ENCODE measurements at regions not wholly inside any gene's neighbourhood (a gene's known extent, or its start where the extent isn't known, plus 50 kb on each side); places are given as distances from the start of the nearest gene placed in this dataset.
"Not testable (repeated sequence)": the region's sequence is repeated elsewhere in the genome, so short reads cannot be mapped to it uniquely, and the experiment has no call there.

GRCh38 chr2:85969367-85969766, 80.6 kb upstream of the ST3GAL5 start:
- Mint-ChIP-seq H3K9me3 (peaks cover 48% of the 10 kb centered on the region), H3K27me3 (ENCODE audit: low read depth) (peaks cover 14% of the 10 kb centered on the region), H3K36me3 (peaks cover 16% of the 10 kb centered on the region)
- ATAC-seq; H3K27ac Mint-ChIP-seq; H3K4me1 Mint-ChIP-seq; CTCF ChIA-PET; POLR2A ChIA-PET; H3K4me3 Mint-ChIP-seq; DNase-seq (ENCODE audit: low spot score): not testable (repeated sequence)

GRCh38 chr2:85965770-85966169, 77.0 kb upstream of the ST3GAL5 start:
- Mint-ChIP-seq H3K27me3 (ENCODE audit: low read depth) (peaks cover 10% of the 10 kb centered on the region), H3K9me3 (peaks cover 50% of the 10 kb centered on the region), H3K36me3 (peaks cover 30% of the 10 kb centered on the region)
- DNase-seq (ENCODE audit: low spot score); H3K4me3 Mint-ChIP-seq; POLR2A ChIA-PET; H3K4me1 Mint-ChIP-seq; ATAC-seq; H3K27ac Mint-ChIP-seq; CTCF ChIA-PET: not testable (repeated sequence)

- DNase-seq (ENCODE audit: low spot score); H3K4me3 Mint-ChIP-seq; CTCF ChIA-PET; H3K27ac Mint-ChIP-seq; ATAC-seq; POLR2A ChIA-PET; H3K4me1 Mint-ChIP-seq: not testable (repeated sequence)
- Mint-ChIP-seq H3K27me3 (ENCODE audit: low read depth) (peaks cover 10% of the 10 kb centered on the region), H3K36me3 (peaks cover 26% of the 10 kb centered on the region), H3K9me3 (peaks cover 44% of the 10 kb centered on the region)
These were observed 75.1 kb upstream of the ST3GAL5 start for GRCh38 chr2:85963747-85964418.

- Mint-ChIP-seq H3K27me3 (ENCODE audit: low read depth) (peaks cover 10% of the 10 kb centered on the region), H3K36me3 (peaks cover 26% of the 10 kb centered on the region), H3K9me3 (peaks cover 44% of the 10 kb centered on the region), H3K27ac (no peak overlapping the region), H3K4me1 (peaks cover 4% of the 10 kb centered on the region; the same call in 1 of the 2 replicates), H3K4me3 (no peak overlapping the region)
- CTCF ChIA-PET, result interaction anchor here (0.6 kb wide), 2 partner anchors 125 to 136 kb away, joined by 3 read pairs; no protein-coding TSS in a partner anchor
- ATAC-seq (no peak), DNase-seq (ENCODE audit: low spot score) (no peak)
- POLR2A ChIA-PET, result no interaction called here
- no peak for TF ChIP-seq ZNF671 (CRISPR knock-in tag; IDR thresholded peaks at IDR 0.05)
- no peak for TF ChIP-seq CREM (CRISPR knock-in tag; IDR thresholded peaks at IDR 0.05)
These were observed 74.3 kb upstream of the ST3GAL5 start for GRCh38 chr2:85963068-85963467.

GRCh38 chr2:85961754-85962153, 73.0 kb upstream of the ST3GAL5 start:
- Mint-ChIP-seq H3K4me1 (peaks cover 12% of the 10 kb centered on the region), H3K27me3 (ENCODE audit: low read depth) (peaks cover 10% of the 10 kb centered on the region), H3K4me3 (no peak overlapping the region), H3K27ac (no peak overlapping the region), H3K9me3 (peaks cover 41% of the 10 kb centered on the region), H3K36me3 (peaks cover 26% of the 10 kb centered on the region)
- DNase-seq (ENCODE audit: low spot score) (no peak), ATAC-seq (no peak)
- CTCF ChIA-PET, result no interaction called here
- POLR2A ChIA-PET, result no interaction called here
- TF ChIP-seq USF1 (CRISPR knock-in tag; IDR thresholded peaks at IDR 0.05) (no peak), TCF7 (CRISPR knock-in tag; IDR thresholded peaks at IDR 0.05; ENCODE audit: low read depth) (no peak), JAZF1 (CRISPR knock-in tag; IDR thresholded peaks at IDR 0.05) (no peak), E2F1 (CRISPR knock-in tag; IDR thresholded peaks at IDR 0.05) (no peak), ZSCAN18 (CRISPR knock-in tag; IDR thresholded peaks at IDR 0.05) (no peak), PRDM15 (CRISPR knock-in tag; IDR thresholded peaks at IDR 0.05) (no peak), NFYB (CRISPR knock-in tag; conservative IDR thresholded peaks at IDR 0.05; ENCODE audit: low read depth) (no peak), ZNF425 (CRISPR knock-in tag; conservative IDR thresholded peaks at IDR 0.05) (no peak), OVOL2 (CRISPR knock-in tag; IDR thresholded peaks at IDR 0.05; ENCODE audit: borderline replicate concordance) (no peak), MYBL2 (CRISPR knock-in tag; IDR thresholded peaks at IDR 0.05) (no peak), E2F5 (CRISPR knock-in tag; IDR thresholded peaks at IDR 0.05) (no peak)
